HFFc6 (cell line): ENCODE measurements at regions not wholly inside any gene's neighbourhood (a gene's known extent, or its start where the extent isn't known, plus 50 kb on each side); places are given as distances from the start of the nearest gene placed in this dataset.

Experiments
- DNase-seq: peaks from one replicate; pipeline ENCODE4 v3.0.0-alpha.2; 2018
- H3K27ac Mint-ChIP-seq: 2 replicates; pipeline ENCODE4 v1.8.0; 2020; ENCODE audit warnings: mild to moderate bottlenecking, mixed read lengths
- H3K27me3 Mint-ChIP-seq: 2 replicates; pipeline ENCODE4 v1.8.0; 2021; ENCODE audit warnings: mild to moderate bottlenecking, moderate library complexity, mixed read lengths; ENCODE audit not compliant: insufficient read depth
- H3K36me3 Mint-ChIP-seq: 2 replicates; pipeline ENCODE4 v1.8.0; 2021; ENCODE audit warnings: low read depth, mixed read lengths
- H3K4me1 Mint-ChIP-seq: 2 replicates; pipeline ENCODE4 v1.8.0; 2020; ENCODE audit warnings: low read depth, mixed read lengths
- H3K4me3 Mint-ChIP-seq: 2 replicates; pipeline ENCODE4 v1.8.0; 2020; ENCODE audit warnings: mild to moderate bottlenecking, moderate library complexity, mixed read lengths
- H3K9me3 Mint-ChIP-seq: 2 replicates; pipeline ENCODE4 v1.8.0; 2020; ENCODE audit warnings: mild to moderate bottlenecking, mixed read lengths
- CTCF ChIP-seq: fragments of 200-600 bp; sonication (generic); IDR thresholded peaks from 2 replicates; pipeline ENCODE4 v1.5.0; 2021; ENCODE audit warnings: antibody characterized with exemption, mild to moderate bottlenecking

DNA sequence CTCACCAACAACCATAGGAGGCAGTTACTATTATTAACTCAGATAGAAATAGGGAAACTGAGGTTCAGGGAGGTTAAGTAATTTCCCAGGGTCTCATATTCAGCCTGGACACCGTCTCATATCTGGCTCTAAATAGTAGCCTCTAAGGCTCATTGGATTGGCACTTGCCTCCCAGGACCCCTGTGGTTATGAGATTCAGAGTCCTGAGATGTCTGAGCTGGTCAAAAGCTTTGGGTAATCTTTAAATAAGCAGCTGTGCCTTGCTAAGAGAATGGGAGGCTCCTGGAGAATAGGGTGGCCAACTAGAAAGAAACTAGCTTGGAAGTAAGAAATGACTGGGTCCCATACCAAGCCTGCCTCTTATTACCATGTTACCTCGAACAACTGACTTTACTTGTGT is 50.3 kb upstream of the CRHR1 start:
- peaks cover 20% of the 10 kb centered on the region for H3K27me3 Mint-ChIP-seq
- no peaks in the 10 kb centered on the region for H3K36me3 Mint-ChIP-seq
- no peaks in the 10 kb centered on the region; the same call in 1 of the 2 replicates for H3K9me3 Mint-ChIP-seq
- H3K4me3 Mint-ChIP-seq, result no peak overlapping the region
- DNase-seq, result no peak
- no peaks in the 10 kb centered on the region for H3K4me1 Mint-ChIP-seq
- TF ChIP-seq CTCF, result no peak
- no peak overlapping the region for H3K27ac Mint-ChIP-seq
